ENCODE measurements at regions not wholly inside any gene's neighbourhood (a gene's known extent, or its start where the extent isn't known, plus 50 kb on each side); places are given as distances from the start of the nearest gene placed in this dataset.
"Not testable (repeated sequence)": the region's sequence is repeated elsewhere in the genome, so short reads cannot be mapped to it uniquely, and the experiment has no call there.

- H3K27me3 Mint-ChIP-seq (ENCODE audit: insufficient read depth, unreplicated experiment): no peaks in the 10 kb centered on the region
- DNase-seq (ENCODE audit: unreplicated experiment): no peak
- H3K4me1 Mint-ChIP-seq (ENCODE audit: insufficient read depth, unreplicated experiment): peaks cover 11% of the 10 kb centered on the region
- H3K27ac Mint-ChIP-seq (ENCODE audit: low read depth, unreplicated experiment): no peak overlapping the region
- no TSS peak for BruUV-seq (replicated peaks)
- intact Hi-C loops (cut with micrococcal nuclease): no loop called here
- no peak for TF ChIP-seq CTCF (IDR thresholded peaks at IDR 0.05; ENCODE audit: unreplicated experiment)
- no peaks in the 10 kb centered on the region for H3K9me3 Mint-ChIP-seq (ENCODE audit: unreplicated experiment)
- H3K36me3 Mint-ChIP-seq (ENCODE audit: insufficient read depth, unreplicated experiment): peaks cover 5% of the 10 kb centered on the region
- ChIA-PET CTCF (no interaction called here), POLR2A (interaction anchor here (1.5 kb wide), 1 partner anchor 18 kb away, joined by 3 read pairs; no protein-coding TSS in a partner anchor)
- H3K4me3 Mint-ChIP-seq (ENCODE audit: unreplicated experiment): no peak overlapping the region
Observed at GRCh38 chr5:17370651-17371050, 127.4 kb upstream of the TAF11L2 start.

DNA sequence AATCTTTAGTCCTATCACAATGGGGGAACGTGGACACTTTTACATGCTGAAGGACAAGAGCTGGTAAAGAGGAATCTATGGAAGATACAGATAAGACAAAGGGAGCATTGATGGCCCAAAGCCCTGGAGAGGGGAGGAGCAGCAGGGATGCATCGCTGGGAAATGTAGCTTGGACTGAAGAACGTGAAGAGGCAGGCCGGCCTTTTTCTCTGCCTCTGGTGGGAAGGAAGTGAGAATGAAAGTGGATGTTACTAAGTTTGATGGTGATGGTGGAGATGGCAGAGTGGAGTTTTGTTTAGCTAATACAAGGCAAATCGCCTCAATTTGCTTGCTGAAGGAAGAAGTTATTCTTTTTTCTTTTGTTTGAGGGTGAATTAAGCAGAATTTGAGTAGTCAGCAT is 124.6 kb upstream of the TAF11L2 start:
- CTCF ChIA-PET: no interaction called here
- DNase-seq (ENCODE audit: unreplicated experiment): no peak
- no peak overlapping the region for H3K4me3 Mint-ChIP-seq (ENCODE audit: unreplicated experiment)
- POLR2A ChIA-PET: no interaction called here
- H3K9me3 Mint-ChIP-seq (ENCODE audit: unreplicated experiment): no peaks in the 10 kb centered on the region
- no peak for TF ChIP-seq CTCF (IDR thresholded peaks at IDR 0.05; ENCODE audit: unreplicated experiment)
- no peaks in the 10 kb centered on the region for H3K27me3 Mint-ChIP-seq (ENCODE audit: insufficient read depth, unreplicated experiment)
- no TSS peak for BruUV-seq (replicated peaks)
- H3K36me3 Mint-ChIP-seq (ENCODE audit: insufficient read depth, unreplicated experiment): no peaks in the 10 kb centered on the region
- H3K4me1 Mint-ChIP-seq (ENCODE audit: insufficient read depth, unreplicated experiment): peaks cover 16% of the 10 kb centered on the region
- peak overlapping the region; percentile 7 for H3K27ac Mint-ChIP-seq (ENCODE audit: low read depth, unreplicated experiment)
- intact Hi-C loops (cut with micrococcal nuclease): no loop called here

GRCh38 chr5:17373814-17374556 is 124.0 kb upstream of the TAF11L2 start:
- ChIA-PET POLR2A (no interaction called here), CTCF (no interaction called here)
- H3K4me3 Mint-ChIP-seq (ENCODE audit: unreplicated experiment): no peak overlapping the region
- H3K9me3 Mint-ChIP-seq (ENCODE audit: unreplicated experiment): no peaks in the 10 kb centered on the region
- H3K36me3 Mint-ChIP-seq (ENCODE audit: insufficient read depth, unreplicated experiment): no peaks in the 10 kb centered on the region
- DNase-seq (ENCODE audit: unreplicated experiment): no peak
- no peak for TF ChIP-seq CTCF (IDR thresholded peaks at IDR 0.05; ENCODE audit: unreplicated experiment)
- peak overlapping the region; percentile 7 for H3K27ac Mint-ChIP-seq (ENCODE audit: low read depth, unreplicated experiment)
- peaks cover 22% of the 10 kb centered on the region for H3K4me1 Mint-ChIP-seq (ENCODE audit: insufficient read depth, unreplicated experiment)
- H3K27me3 Mint-ChIP-seq (ENCODE audit: insufficient read depth, unreplicated experiment): no peaks in the 10 kb centered on the region
- no TSS peak for BruUV-seq (replicated peaks)
- intact Hi-C loops (cut with micrococcal nuclease): no loop called here

DNA sequence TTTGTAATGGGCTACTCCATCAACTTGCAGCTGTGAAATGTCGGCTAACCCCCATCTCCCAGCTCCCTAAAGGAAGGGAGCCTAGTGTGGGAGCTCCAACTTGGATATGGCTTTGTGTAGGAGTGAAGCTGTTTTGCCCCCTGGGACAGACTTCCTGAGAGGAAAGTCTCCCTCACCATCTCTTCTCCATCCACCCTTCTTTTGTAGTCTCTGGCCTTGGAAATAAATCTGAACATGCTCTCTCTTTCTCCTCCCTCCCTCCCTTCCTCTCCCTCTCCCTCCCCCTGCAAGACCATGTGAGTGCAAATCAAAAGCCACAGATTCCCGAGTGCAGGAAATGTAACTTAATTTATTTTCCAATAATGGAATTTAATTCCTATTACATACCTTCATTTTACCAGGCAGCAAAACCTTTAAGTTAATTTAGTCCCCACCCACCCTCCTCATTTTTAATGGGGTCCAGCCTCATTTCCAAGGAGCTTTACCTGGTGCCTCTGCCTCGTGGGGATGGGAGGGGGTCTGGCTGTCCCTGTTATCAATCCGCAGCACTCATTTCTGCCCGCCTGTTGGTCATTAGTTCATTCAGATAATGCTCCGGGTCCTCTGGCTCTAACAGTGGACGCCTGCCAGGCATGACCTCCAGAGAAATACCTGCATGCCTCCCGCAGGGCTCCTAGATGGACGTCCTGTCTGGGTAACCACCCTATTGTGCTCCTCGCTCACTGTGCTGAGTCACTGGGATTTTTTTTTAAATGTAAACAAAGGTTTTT is 122.9 kb upstream of the TAF11L2 start:
- H3K9me3 Mint-ChIP-seq (ENCODE audit: unreplicated experiment): no peaks in the 10 kb centered on the region
- DNase-seq (ENCODE audit: unreplicated experiment): peak; percentile 85
- BruUV-seq (replicated peaks): no TSS peak
- H3K36me3 Mint-ChIP-seq (ENCODE audit: insufficient read depth, unreplicated experiment): no peaks in the 10 kb centered on the region
- H3K27ac Mint-ChIP-seq (ENCODE audit: low read depth, unreplicated experiment): no peak overlapping the region
- CTCF ChIA-PET: no interaction called here
- peaks cover 26% of the 10 kb centered on the region for H3K4me1 Mint-ChIP-seq (ENCODE audit: insufficient read depth, unreplicated experiment)
- TF ChIP-seq CTCF (IDR thresholded peaks at IDR 0.05; ENCODE audit: unreplicated experiment): no peak
- POLR2A ChIA-PET: no interaction called here
- no peak overlapping the region for H3K4me3 Mint-ChIP-seq (ENCODE audit: unreplicated experiment)
- no peaks in the 10 kb centered on the region for H3K27me3 Mint-ChIP-seq (ENCODE audit: insufficient read depth, unreplicated experiment)
- intact Hi-C loops (cut with micrococcal nuclease): no loop called here

GRCh38 chr5:17375886-17376285 is 122.1 kb upstream of the TAF11L2 start:
- H3K36me3 Mint-ChIP-seq (ENCODE audit: insufficient read depth, unreplicated experiment); DNase-seq (ENCODE audit: unreplicated experiment); H3K4me3 Mint-ChIP-seq (ENCODE audit: unreplicated experiment); H3K9me3 Mint-ChIP-seq (ENCODE audit: unreplicated experiment); BruUV-seq (replicated peaks); intact Hi-C loops (cut with micrococcal nuclease); H3K27me3 Mint-ChIP-seq (ENCODE audit: insufficient read depth, unreplicated experiment); POLR2A ChIA-PET; H3K27ac Mint-ChIP-seq (ENCODE audit: low read depth, unreplicated experiment); CTCF ChIA-PET: not testable (repeated sequence)
- peaks cover 21% of the 10 kb centered on the region for H3K4me1 Mint-ChIP-seq (ENCODE audit: insufficient read depth, unreplicated experiment)

All from MCF 10A (cell line).